Renal cortical epithelial cell (primary cell): ENCODE measurements at regions not wholly inside any gene's neighbourhood (a gene's known extent, or its start where the extent isn't known, plus 50 kb on each side); places are given as distances from the start of the nearest gene placed in this dataset.
"Not testable (repeated sequence)": the region's sequence is repeated elsewhere in the genome, so short reads cannot be mapped to it uniquely, and the experiment has no call there.

Experiments
- DNase-seq: peaks from one replicate; pipeline ENCODE4 v3.0.0-alpha.2; 2011; ENCODE audit warnings: low read depth

GRCh38 chr10:33008499-33009243 is 50.6 kb upstream of the ITGB1 start:
- peak; percentile 78 for DNase-seq

GRCh38 chr10:33007731-33008381 is 49.8 kb upstream of the ITGB1 start:
- DNase-seq: not testable (repeated sequence)
